ENCODE measurements at regions not wholly inside any gene's neighbourhood (a gene's known extent, or its start where the extent isn't known, plus 50 kb on each side); places are given as distances from the start of the nearest gene placed in this dataset.
"Not testable (repeated sequence)": the region's sequence is repeated elsewhere in the genome, so short reads cannot be mapped to it uniquely, and the experiment has no call there.

- not testable (repeated sequence) for DNase-seq
These were observed 1002.6 kb upstream of the HS3ST1 start for GRCh38 chr4:12431259-12431658.

- DNase-seq: no peak
These were observed 992.7 kb upstream of the HS3ST1 start for GRCh38 chr4:12421364-12421763.

- DNase-seq: no peak
These were observed 988.1 kb upstream of the HS3ST1 start for GRCh38 chr4:12416755-12417154.

- DNase-seq: no peak
These were observed 985.6 kb upstream of the HS3ST1 start for GRCh38 chr4:12414181-12414812.

GRCh38 chr4:12411072-12411471, 982.4 kb upstream of the HS3ST1 start:
- DNase-seq: no peak

GRCh38 chr4:12409507-12410190, 981.0 kb upstream of the HS3ST1 start:
- DNase-seq: no peak

GRCh38 chr4:12408364-12408763, 979.7 kb upstream of the HS3ST1 start:
- DNase-seq: no peak

- DNase-seq: no peak
These were observed 974.5 kb upstream of the HS3ST1 start for GRCh38 chr4:12403175-12403574.

- DNase-seq: no peak
These were observed 971.1 kb upstream of the HS3ST1 start for GRCh38 chr4:12399781-12400180.

GRCh38 chr4:12393631-12394262, 965.1 kb upstream of the HS3ST1 start:
- DNase-seq: no peak

GRCh38 chr4:12389604-12390003, 960.9 kb upstream of the HS3ST1 start:
- no peak for DNase-seq

- no peak for DNase-seq
These were observed 953.9 kb upstream of the HS3ST1 start for GRCh38 chr4:12382567-12382966.

GRCh38 chr4:12379191-12379590, 950.5 kb upstream of the HS3ST1 start:
- DNase-seq: no peak

GRCh38 chr4:12375805-12376204, 947.1 kb upstream of the HS3ST1 start:
- DNase-seq: no peak

- DNase-seq: not testable (repeated sequence)
These were observed 937.2 kb upstream of the HS3ST1 start for GRCh38 chr4:12365869-12366268.

- no peak for DNase-seq
These were observed 931.7 kb upstream of the HS3ST1 start for GRCh38 chr4:12360391-12360790.

- no peak for DNase-seq
These were observed 930.7 kb upstream of the HS3ST1 start for GRCh38 chr4:12359420-12359819.

GRCh38 chr4:12333083-12333482, 904.4 kb upstream of the HS3ST1 start:
- not testable (repeated sequence) for DNase-seq

GRCh38 chr4:12324965-12325364, 896.3 kb upstream of the HS3ST1 start:
- no peak for DNase-seq

- DNase-seq: no peak
These were observed 891.1 kb upstream of the HS3ST1 start for GRCh38 chr4:12319765-12320164.

GRCh38 chr4:12304905-12305304, 876.2 kb upstream of the HS3ST1 start:
- no peak for DNase-seq

- DNase-seq: no peak
These were observed 867.7 kb upstream of the HS3ST1 start for GRCh38 chr4:12296366-12296765.

- DNase-seq: no peak
These were observed 865.3 kb upstream of the HS3ST1 start for GRCh38 chr4:12293906-12294525.

- no peak for DNase-seq
These were observed 857.7 kb upstream of the HS3ST1 start for GRCh38 chr4:12286351-12286750.

Data from 8988T (cell line).